BLaER1 (cell line): ENCODE measurements at regions not wholly inside any gene's neighbourhood (a gene's known extent, or its start where the extent isn't known, plus 50 kb on each side); places are given as distances from the start of the nearest gene placed in this dataset.

Source experiments
- H3K27ac ChIP-seq: shearing (Covaris generic); formaldehyde crosslinking; 2 replicates; pipeline ENCODE4 v1.8.1; 2022
- H3K27me3 ChIP-seq: shearing (Covaris generic); formaldehyde crosslinking; 2 replicates; pipeline ENCODE4 v1.8.1; 2022
- H3K36me3 ChIP-seq: shearing (Covaris generic); formaldehyde crosslinking; 2 replicates; pipeline ENCODE4 v1.8.1; 2022
- H3K4me1 ChIP-seq: shearing (Covaris generic); formaldehyde crosslinking; 2 replicates; pipeline ENCODE4 v1.8.1; 2022
- H3K4me2 ChIP-seq: shearing (Covaris generic); formaldehyde crosslinking; 2 replicates; pipeline ENCODE4 v1.8.1; 2022
- H3K4me3 ChIP-seq: shearing (Covaris generic); formaldehyde crosslinking; 2 replicates; pipeline ENCODE4 v1.8.1; 2022
- H3K9ac ChIP-seq: shearing (Covaris generic); formaldehyde crosslinking; 2 replicates; pipeline ENCODE4 v1.8.1; 2022
- H3K9me3 ChIP-seq: shearing (Covaris generic); formaldehyde crosslinking; 2 replicates; pipeline ENCODE4 v1.8.1; 2022
- H4K20me1 ChIP-seq: shearing (Covaris generic); formaldehyde crosslinking; 2 replicates; pipeline ENCODE4 v1.8.1; 2022
- Cebpa-rat ChIP-seq: shearing (Covaris generic); IDR thresholded peaks from 2 replicates; pipeline ENCODE4 v1.8.1; 2022

DNA sequence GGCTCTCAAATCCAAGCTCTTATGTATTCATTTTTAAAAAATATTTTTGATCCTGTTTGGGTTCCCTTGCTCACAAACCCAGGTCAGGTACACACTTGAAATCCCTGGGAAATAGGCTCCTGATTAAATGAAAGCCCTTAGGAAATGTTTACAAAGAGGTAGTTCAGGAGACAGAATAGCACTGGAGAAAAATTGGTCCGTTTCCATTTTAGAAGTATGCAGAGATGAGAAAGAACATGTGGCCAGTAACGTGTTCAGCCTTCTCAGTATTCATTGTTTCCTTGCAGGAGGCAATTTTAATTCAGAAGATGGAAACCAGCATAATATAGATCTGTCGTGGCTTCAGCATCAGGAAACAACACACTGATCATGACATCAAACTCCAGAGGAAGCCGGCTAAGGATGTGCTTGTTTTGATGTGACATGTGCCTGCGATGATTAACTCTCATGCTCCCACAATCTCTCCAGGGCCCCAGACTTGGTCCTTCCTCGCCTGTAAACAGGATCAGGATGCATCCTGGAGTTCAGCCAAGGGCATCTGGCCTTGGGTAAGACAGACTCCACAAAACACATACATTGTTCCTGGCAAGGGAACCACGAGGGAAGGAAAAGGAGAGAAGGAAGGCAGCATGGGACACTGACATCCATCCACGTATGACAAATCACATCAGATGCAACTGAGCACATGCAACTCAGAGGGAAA, 350.5 kb upstream of the THBS1 start:
- H3K9ac ChIP-seq, result no peak overlapping the region
- H3K4me3 ChIP-seq, result no peak overlapping the region
- H4K20me1 ChIP-seq, result no peaks in the 10 kb centered on the region
- H3K36me3 ChIP-seq, result no peaks in the 10 kb centered on the region
- no peak for TF ChIP-seq Cebpa-rat
- no peaks in the 10 kb centered on the region for H3K27me3 ChIP-seq
- H3K9me3 ChIP-seq, result no peaks in the 10 kb centered on the region
- H3K4me2 ChIP-seq, result no peak overlapping the region
- no peaks in the 10 kb centered on the region for H3K4me1 ChIP-seq
- no peak overlapping the region for H3K27ac ChIP-seq

DNA sequence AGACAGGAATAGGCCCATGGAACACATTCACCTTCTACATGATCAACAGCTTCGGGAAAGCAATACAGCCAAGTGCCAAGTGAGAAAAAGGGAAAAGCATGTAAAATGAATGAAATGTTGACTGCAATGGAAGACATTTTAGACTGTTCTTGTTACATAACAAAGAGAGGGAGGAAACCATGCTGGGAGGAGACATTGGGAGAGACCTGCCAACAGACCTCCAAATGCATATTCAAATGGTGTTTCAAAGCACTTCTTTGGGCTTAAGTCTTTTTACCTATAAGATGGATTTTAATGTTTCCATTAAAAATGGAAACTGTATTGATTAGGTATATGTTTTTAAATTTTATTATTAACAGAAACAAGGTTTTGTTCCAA, 350.0 kb upstream of the THBS1 start:
- H3K27ac ChIP-seq, result no peak overlapping the region
- no peak overlapping the region for H3K9ac ChIP-seq
- no peak overlapping the region for H3K4me3 ChIP-seq
- no peaks in the 10 kb centered on the region for H3K9me3 ChIP-seq
- no peaks in the 10 kb centered on the region for H3K36me3 ChIP-seq
- no peaks in the 10 kb centered on the region for H4K20me1 ChIP-seq
- H3K27me3 ChIP-seq, result no peaks in the 10 kb centered on the region
- H3K4me1 ChIP-seq, result no peaks in the 10 kb centered on the region
- no peak for TF ChIP-seq Cebpa-rat
- H3K4me2 ChIP-seq, result no peak overlapping the region

DNA sequence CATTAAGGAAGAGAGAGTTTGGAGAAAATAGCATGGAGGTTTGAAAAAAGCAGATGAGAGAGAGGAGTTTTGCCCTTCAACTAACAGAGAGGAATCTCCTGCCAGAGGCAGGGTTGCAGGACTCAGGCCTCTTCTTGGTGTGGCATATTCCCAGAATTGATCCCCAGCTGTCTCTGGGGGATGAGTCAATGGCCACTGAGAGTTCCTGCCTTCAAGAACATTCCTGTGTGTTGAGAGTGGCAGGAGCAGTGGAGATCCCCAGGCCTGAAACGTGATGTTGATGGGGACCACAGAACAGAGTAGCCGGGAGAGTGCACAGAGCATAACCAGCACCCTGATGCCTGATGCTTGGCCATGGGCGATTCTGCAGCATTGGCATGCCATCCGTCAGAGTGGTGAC, 348.4 kb upstream of the THBS1 start:
- TF ChIP-seq Cebpa-rat, result no peak
- no peaks in the 10 kb centered on the region for H3K9me3 ChIP-seq
- H3K4me2 ChIP-seq, result no peak overlapping the region
- no peak overlapping the region for H3K27ac ChIP-seq
- H3K4me3 ChIP-seq, result no peak overlapping the region
- H3K4me1 ChIP-seq, result no peaks in the 10 kb centered on the region
- no peaks in the 10 kb centered on the region for H4K20me1 ChIP-seq
- no peak overlapping the region for H3K9ac ChIP-seq
- no peaks in the 10 kb centered on the region for H3K27me3 ChIP-seq
- no peaks in the 10 kb centered on the region for H3K36me3 ChIP-seq

DNA sequence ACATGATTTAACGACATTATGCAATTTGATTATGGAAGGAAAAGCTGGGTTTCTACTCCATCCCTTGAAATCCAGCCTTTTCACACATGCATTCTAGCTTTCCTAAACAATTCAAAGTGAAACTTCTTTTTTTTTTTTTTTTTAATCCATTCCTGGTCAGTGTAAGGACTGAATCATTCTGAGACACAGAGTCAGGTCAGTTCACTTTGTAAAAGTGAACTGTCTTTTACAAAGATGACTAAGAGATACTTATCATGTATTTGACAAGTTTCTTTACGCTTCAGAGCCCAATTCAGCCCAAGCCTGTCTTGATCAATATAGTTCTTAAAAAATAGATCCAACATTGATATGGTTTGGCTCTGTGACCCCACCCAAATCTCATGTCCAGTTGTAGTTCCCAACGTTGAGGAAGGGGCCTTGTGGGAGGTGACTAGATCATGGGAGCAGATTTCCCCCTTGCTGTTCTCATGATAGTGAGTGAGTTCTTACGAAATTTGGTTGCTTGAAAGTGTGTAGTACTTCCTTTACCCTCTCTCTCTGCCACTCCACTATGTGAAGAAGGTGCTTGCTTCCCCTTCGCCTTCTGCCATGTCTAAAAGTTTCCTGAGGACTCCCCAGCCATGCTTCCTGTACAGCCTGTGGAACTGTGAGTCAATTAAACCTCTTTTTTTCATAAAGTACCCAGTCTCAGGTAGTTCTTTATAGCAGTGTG, 345.6 kb upstream of the THBS1 start:
- Histone ChIP-seq H3K9me3 (no peaks in the 10 kb centered on the region), H3K4me3 (no peak overlapping the region), H4K20me1 (no peaks in the 10 kb centered on the region), H3K4me2 (no peak overlapping the region), H3K27me3 (no peaks in the 10 kb centered on the region), H3K36me3 (no peaks in the 10 kb centered on the region), H3K9ac (no peak overlapping the region), H3K4me1 (no peaks in the 10 kb centered on the region), H3K27ac (no peak overlapping the region)
- no peak for TF ChIP-seq Cebpa-rat

DNA sequence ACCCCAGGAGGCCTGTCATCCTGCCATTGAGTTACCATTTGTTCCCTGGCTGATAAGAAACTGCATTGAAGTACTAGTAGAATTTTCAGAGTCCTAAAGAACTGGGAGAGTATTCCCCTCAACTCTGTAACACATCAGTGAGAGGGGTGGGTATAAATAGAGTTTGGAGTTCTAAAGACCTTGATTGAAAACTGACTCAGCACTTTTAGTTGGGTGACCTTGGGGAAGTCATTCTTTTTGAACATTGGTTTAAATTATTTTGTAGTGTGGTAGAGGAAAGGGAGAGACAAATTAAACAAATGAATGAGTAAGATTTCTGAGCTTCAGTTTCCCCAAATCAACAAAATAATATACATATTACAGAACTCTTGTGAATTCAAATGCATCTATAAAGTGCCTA, 344.5 kb upstream of the THBS1 start:
- Histone ChIP-seq H3K4me1 (no peaks in the 10 kb centered on the region), H3K27ac (no peak overlapping the region)

DNA sequence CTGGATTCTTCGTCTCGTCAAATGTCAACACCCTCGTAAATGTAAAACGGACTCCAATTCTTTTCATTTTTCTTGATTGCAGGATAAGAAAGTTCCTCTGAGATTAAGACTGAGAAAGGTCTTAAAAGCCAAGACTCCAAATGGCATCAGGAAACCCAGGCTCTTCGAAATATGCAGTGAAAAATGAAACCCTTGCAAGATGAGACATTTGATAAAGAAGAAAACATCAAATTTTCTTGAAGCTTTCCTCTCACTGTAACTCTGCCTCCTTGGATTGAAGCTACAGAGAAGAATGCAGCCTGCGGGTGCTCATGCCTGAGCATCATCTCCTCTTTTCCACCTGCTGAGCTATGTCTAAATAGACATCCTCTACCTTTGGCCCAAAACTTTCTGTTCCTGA, 342.4 kb upstream of the THBS1 start:
- Histone ChIP-seq H3K36me3 (no peaks in the 10 kb centered on the region), H3K27ac (no peak overlapping the region), H3K9ac (no peak overlapping the region), H3K4me3 (no peak overlapping the region), H3K4me2 (no peak overlapping the region), H4K20me1 (no peaks in the 10 kb centered on the region), H3K4me1 (no peaks in the 10 kb centered on the region), H3K27me3 (no peaks in the 10 kb centered on the region), H3K9me3 (no peaks in the 10 kb centered on the region)
- no peak for TF ChIP-seq Cebpa-rat

More for the DNA sequence above, 344.5 kb upstream of the THBS1 start:
- H3K36me3 ChIP-seq, result no peaks in the 10 kb centered on the region
- no peak overlapping the region for H3K9ac ChIP-seq
- no peaks in the 10 kb centered on the region for H3K9me3 ChIP-seq
- H3K27me3 ChIP-seq, result no peaks in the 10 kb centered on the region
- H4K20me1 ChIP-seq, result no peaks in the 10 kb centered on the region
- no peak for TF ChIP-seq Cebpa-rat
- H3K4me3 ChIP-seq, result no peak overlapping the region
- H3K4me2 ChIP-seq, result no peak overlapping the region

DNA sequence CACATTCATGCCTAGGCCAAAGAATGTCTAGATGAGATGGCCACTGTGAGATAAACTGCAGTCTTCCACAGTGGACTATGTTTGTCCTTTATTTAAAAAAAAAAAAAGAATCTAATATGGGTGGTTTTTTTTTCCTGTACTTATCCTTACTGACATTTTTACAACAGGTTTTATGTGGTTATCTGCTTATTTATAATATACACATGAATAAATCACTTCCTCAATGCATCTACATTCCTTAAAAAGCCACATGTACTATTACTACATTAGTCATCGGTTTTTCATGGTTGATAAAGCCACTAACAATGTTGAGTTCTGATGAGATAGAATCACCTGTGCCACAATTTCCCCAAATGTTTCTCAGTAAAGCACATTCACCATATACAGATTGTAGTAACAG, 341.3 kb upstream of the THBS1 start:
- Histone ChIP-seq H3K27me3 (no peaks in the 10 kb centered on the region), H4K20me1 (no peaks in the 10 kb centered on the region), H3K4me1 (no peaks in the 10 kb centered on the region), H3K9ac (no peak overlapping the region), H3K9me3 (no peaks in the 10 kb centered on the region), H3K4me3 (no peak overlapping the region), H3K4me2 (no peak overlapping the region), H3K27ac (no peak overlapping the region), H3K36me3 (no peaks in the 10 kb centered on the region)
- no peak for TF ChIP-seq Cebpa-rat

DNA sequence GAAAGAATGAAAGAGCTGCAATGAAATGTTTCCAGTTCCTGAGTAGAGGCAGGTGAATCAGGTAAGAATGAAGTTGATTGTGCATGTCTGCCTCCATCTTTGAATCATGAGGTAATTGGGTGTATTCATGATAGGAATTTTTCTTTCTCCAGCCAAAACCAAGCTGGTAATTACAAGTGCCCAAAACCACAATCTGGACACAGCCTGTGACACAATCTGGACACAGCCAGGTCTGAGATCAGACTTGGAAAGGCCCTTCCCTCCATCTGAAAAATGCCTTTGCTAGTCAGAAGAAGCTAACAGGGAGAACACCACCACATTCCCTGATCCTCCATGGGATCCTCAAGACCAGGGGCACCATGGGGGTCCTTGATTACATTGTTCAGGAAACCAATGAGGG, 338.5 kb upstream of the THBS1 start:
- H3K36me3 ChIP-seq, result no peaks in the 10 kb centered on the region
- no peak overlapping the region for H3K9ac ChIP-seq
- no peak for TF ChIP-seq Cebpa-rat
- H3K4me1 ChIP-seq, result no peaks in the 10 kb centered on the region
- no peaks in the 10 kb centered on the region for H3K27me3 ChIP-seq
- H3K9me3 ChIP-seq, result no peaks in the 10 kb centered on the region
- no peak overlapping the region for H3K4me3 ChIP-seq
- no peak overlapping the region for H3K4me2 ChIP-seq
- H4K20me1 ChIP-seq, result no peaks in the 10 kb centered on the region
- no peak overlapping the region for H3K27ac ChIP-seq

DNA sequence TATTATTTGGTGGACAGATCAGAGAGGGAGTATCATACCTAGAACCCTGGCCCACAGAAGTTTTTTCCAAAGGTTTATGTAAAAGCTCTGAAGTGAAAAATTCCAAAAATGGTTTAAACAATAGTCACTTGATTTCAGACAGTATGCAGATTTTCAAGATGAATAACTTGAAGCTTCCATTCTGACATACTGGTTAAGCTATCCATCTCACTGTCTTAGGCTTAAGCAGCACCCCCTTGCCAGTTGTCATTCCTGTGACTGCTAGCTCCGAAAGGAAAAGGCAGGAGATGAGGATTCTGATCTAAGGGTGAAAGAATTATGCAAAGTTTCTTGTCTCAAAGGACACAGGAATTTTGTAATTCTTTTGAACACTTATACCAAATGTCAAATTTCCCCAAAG, 337.5 kb upstream of the THBS1 start:
- no peaks in the 10 kb centered on the region for H3K4me1 ChIP-seq
- H3K27me3 ChIP-seq, result no peaks in the 10 kb centered on the region
- H3K9ac ChIP-seq, result no peak overlapping the region
- H3K36me3 ChIP-seq, result no peaks in the 10 kb centered on the region
- H3K27ac ChIP-seq, result no peak overlapping the region
- H3K9me3 ChIP-seq, result no peaks in the 10 kb centered on the region
- no peaks in the 10 kb centered on the region for H4K20me1 ChIP-seq
- no peak overlapping the region for H3K4me2 ChIP-seq
- H3K4me3 ChIP-seq, result no peak overlapping the region
- TF ChIP-seq Cebpa-rat, result no peak

DNA sequence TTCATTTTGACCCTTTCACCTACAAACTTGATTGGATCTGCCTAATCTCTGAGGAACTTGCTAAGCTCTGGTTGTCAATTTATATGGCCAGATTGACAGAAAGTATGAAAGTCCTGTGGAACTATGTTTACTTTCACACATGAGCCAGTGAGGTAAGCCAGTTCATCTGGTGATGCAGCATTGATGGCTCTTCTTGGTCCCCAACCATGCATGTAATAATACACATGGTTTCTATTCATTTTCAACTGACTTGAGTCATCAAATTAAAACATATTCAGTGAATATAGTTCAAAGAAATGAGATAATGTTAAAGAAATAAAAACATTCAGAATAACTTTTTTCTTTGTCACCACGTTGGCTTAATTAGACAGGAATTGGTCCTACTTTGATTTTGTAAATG, 336.1 kb upstream of the THBS1 start:
- H3K9me3 ChIP-seq, result no peaks in the 10 kb centered on the region
- no peak overlapping the region for H3K27ac ChIP-seq
- H3K9ac ChIP-seq, result no peak overlapping the region
- H4K20me1 ChIP-seq, result no peaks in the 10 kb centered on the region
- no peak for TF ChIP-seq Cebpa-rat
- no peak overlapping the region for H3K4me3 ChIP-seq
- H3K36me3 ChIP-seq, result no peaks in the 10 kb centered on the region
- no peak overlapping the region for H3K4me2 ChIP-seq
- no peaks in the 10 kb centered on the region for H3K4me1 ChIP-seq
- no peaks in the 10 kb centered on the region for H3K27me3 ChIP-seq
